CD4-positive, CD25-positive, alpha-beta regulatory T cell (primary cell): ENCODE measurements at regions not wholly inside any gene's neighbourhood (a gene's known extent, or its start where the extent isn't known, plus 50 kb on each side); places are given as distances from the start of the nearest gene placed in this dataset.

ENCODE experiments used
- ATAC-seq, 2 donors: fragments of 150-1000 bp; cut with Tn5 transposase; one replicate each; pipeline ENCODE4 v1.10.0; 2021; ENCODE audit warnings: low read depth in 2 of 2, moderate number of reproducible peaks in 2 of 2, moderate library complexity in 1 of 2
- DNase-seq, 3 donors: peaks; one replicate each; pipeline versions ENCODE4 v3.0.0 to v3.0.0-alpha.2; 2012 to 2022; ENCODE audit warnings: mixed read lengths in 1 of 3
- H3K27ac ChIP-seq: one replicate; pipeline ENCODE4 v1.7.0; 2013; ENCODE audit warnings: mild to moderate bottlenecking, low read length; ENCODE audit not compliant: insufficient read depth, poor library complexity, severe bottlenecking
- H3K27me3 ChIP-seq: one replicate; pipeline ENCODE4 v1.7.0; 2013; ENCODE audit warnings: low read length; ENCODE audit not compliant: control insufficient read depth, insufficient read depth
- H3K36me3 ChIP-seq: one replicate; pipeline ENCODE4 v1.7.0; 2013; ENCODE audit warnings: mild to moderate bottlenecking, low read length, moderate library complexity; ENCODE audit not compliant: control insufficient read depth, insufficient read depth
- H3K4me1 ChIP-seq: 2 replicates; pipeline ENCODE4 v1.7.0; 2013; ENCODE audit warnings: mild to moderate bottlenecking, low read length; ENCODE audit not compliant: insufficient read depth, control insufficient read depth, poor library complexity, severe bottlenecking
- H3K4me3 ChIP-seq: one replicate; pipeline ENCODE4 v1.7.0; 2013; ENCODE audit warnings: low read depth, mild to moderate bottlenecking, low read length, moderate library complexity
- H3K9me3 ChIP-seq, 2 experiments: 1 replicate in 1 of 2; 2 replicates in 1 of 2; pipeline ENCODE4 v1.7.0; 2013; ENCODE audit warnings: low read length in 2 of 2, mild to moderate bottlenecking in 1 of 2, moderate library complexity in 1 of 2; ENCODE audit not compliant: control insufficient read depth in 2 of 2
- H3K27ac Mint-ChIP-seq, 3 donors: one replicate each; pipeline ENCODE4 v1.8.0; 2020 to 2022; ENCODE audit warnings: mild to moderate bottlenecking in 3 of 3, mixed read lengths in 3 of 3, moderate library complexity in 2 of 3
- H3K27me3 Mint-ChIP-seq: one replicate; pipeline ENCODE4 v1.8.0; 2022; ENCODE audit warnings: mild to moderate bottlenecking, mixed read lengths
- H3K36me3 Mint-ChIP-seq: one replicate; pipeline ENCODE4 v1.8.0; 2020; ENCODE audit warnings: mixed read lengths
- H3K4me1 Mint-ChIP-seq, 4 donors: one replicate each; pipeline ENCODE4 v1.8.0; 2020 to 2022; ENCODE audit warnings: mixed read lengths in 4 of 4, mild to moderate bottlenecking in 1 of 4
- H3K4me3 Mint-ChIP-seq, 4 donors: one replicate each; pipeline ENCODE4 v1.8.0; 2020 to 2022; ENCODE audit warnings: mild to moderate bottlenecking in 4 of 4, mixed read lengths in 4 of 4, moderate library complexity in 3 of 4
- H3K9me3 Mint-ChIP-seq, 7 donors: one replicate each; pipeline ENCODE4 v1.8.0; 2020 to 2022; ENCODE audit warnings: mixed read lengths in 7 of 7, mild to moderate bottlenecking in 3 of 7, moderate library complexity in 2 of 7

DNA sequence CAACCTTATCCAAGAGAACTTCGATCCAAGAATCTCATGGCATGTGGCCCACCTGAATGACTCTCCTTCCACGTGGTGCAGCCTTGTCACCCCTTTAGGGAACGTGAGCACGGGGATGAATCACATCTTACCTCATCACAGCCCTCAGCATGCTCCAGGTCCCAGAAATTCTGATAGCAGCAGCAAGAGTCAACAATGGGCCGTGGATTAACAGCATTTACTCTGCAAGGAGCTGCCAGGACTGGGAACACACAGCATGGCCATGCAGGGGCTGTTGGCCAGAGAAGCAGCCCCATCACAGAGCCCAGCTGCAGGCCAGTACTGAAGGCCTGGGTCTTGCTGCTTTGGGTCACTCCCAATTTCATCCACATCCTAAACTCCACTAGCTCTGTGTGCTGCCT is 150.4 kb downstream of the C5orf15 start:
- Histone ChIP-seq H3K27ac (no peak overlapping the region), H3K36me3 (no peaks in the 10 kb centered on the region), H3K27me3 (peaks cover 19% of the 10 kb centered on the region), H3K4me3 (no peak overlapping the region), H3K9me3 (no peaks in the 10 kb centered on the region), H3K4me1 (no peaks in the 10 kb centered on the region)
- Mint-ChIP-seq H3K27me3 (peaks cover 26% of the 10 kb centered on the region), H3K27ac (peak overlapping the region in 1 of 3 donors; percentile 0), H3K9me3 (no peaks in the 10 kb centered on the region), H3K4me3 (no peak overlapping the region), H3K4me1 (no peaks in the 10 kb centered on the region), H3K36me3 (no peaks in the 10 kb centered on the region)
- ATAC-seq (no peak), DNase-seq (no peak)

DNA sequence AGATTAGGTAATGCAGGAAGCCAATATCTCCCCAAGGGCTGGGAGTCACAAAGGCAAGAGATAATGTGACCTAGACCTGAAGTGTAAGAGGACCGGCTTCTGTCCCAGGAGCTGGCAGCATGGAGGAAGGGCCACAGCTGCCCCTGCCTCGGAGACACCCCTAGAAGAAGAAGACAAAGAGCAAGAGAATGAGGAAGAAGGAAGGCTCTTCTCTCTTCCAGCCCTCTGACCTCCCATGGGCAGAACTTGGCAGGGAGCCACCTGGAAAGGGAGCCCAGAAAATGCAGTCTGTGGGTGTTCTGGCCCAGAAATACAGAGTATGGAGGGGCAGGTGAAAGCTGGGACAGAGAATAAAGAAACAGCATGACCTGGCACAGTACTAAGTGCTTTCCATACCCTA is 151.0 kb downstream of the C5orf15 start:
- peaks cover 27% of the 10 kb centered on the region for H3K27me3 Mint-ChIP-seq
- no peak overlapping the region for H3K27ac ChIP-seq
- no peaks in the 10 kb centered on the region for H3K36me3 ChIP-seq
- H3K4me3 Mint-ChIP-seq = no peak overlapping the region
- H3K36me3 Mint-ChIP-seq = no peaks in the 10 kb centered on the region
- no peaks in the 10 kb centered on the region for H3K4me1 Mint-ChIP-seq
- no peaks in the 10 kb centered on the region for H3K4me1 ChIP-seq
- no peak overlapping the region for H3K27ac Mint-ChIP-seq
- H3K27me3 ChIP-seq = peaks cover 19% of the 10 kb centered on the region
- DNase-seq (no peak), ATAC-seq (no peak)
- H3K9me3 ChIP-seq = no peaks in the 10 kb centered on the region
- peaks cover 0 to 2% (median 0%) of the 10 kb centered on the region in 7 donors for H3K9me3 Mint-ChIP-seq
- H3K4me3 ChIP-seq = no peak overlapping the region

DNA sequence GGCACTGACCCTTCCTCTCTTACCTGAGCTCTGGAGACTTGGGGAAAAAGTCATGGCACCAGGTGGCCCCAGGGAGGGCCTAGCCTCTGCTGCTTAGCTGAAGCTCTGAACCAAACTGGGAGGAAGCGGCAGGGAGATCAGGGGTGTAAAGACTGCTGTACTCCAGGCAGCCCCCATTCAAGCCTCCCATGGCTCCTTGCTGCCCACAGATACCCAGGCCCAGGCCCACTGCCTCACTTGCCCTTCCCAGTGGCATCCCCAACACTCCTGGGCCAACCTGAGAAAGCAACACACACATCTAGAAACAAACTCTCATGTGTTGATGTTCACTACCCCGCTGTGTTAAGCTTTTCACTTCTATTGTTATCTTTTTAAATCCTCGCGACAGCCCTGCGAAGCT is 151.6 kb downstream of the C5orf15 start:
- no peak overlapping the region for H3K4me3 ChIP-seq
- no peaks in the 10 kb centered on the region for H3K4me1 ChIP-seq
- Mint-ChIP-seq H3K9me3 (peaks cover 0 to 2% (median 0%) of the 10 kb centered on the region in 7 donors), H3K4me1 (no peaks in the 10 kb centered on the region), H3K36me3 (no peaks in the 10 kb centered on the region), H3K4me3 (no peak overlapping the region), H3K27me3 (peaks cover 34% of the 10 kb centered on the region), H3K27ac (no peak overlapping the region)
- H3K9me3 ChIP-seq = no peaks in the 10 kb centered on the region
- ATAC-seq (no peak), DNase-seq (no peak)
- H3K27me3 ChIP-seq = peaks cover 19% of the 10 kb centered on the region
- no peak overlapping the region for H3K27ac ChIP-seq
- no peaks in the 10 kb centered on the region for H3K36me3 ChIP-seq

DNA sequence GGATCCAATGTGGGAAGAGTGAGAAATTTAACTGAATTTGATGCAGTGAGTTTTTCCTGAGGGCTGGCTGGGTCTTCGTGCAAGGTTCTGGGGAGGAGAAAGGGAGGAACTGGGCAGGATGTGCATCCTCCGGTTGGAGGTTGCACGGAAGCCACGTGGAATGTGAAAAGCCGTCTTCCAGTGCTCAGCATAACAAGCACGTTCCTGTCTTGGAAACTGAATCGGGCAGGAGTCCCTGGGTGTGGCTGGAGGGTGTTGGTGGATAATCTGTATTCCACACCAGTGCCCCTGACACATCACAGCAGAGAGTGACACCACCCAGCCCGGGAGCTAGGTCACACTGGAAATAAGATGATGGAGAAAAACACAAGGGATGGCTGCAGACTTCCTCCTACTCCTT is 154.3 kb downstream of the C5orf15 start:
- Histone ChIP-seq H3K36me3 (no peaks in the 10 kb centered on the region), H3K4me3 (no peak overlapping the region), H3K9me3 (no peaks in the 10 kb centered on the region), H3K4me1 (no peaks in the 10 kb centered on the region), H3K27me3 (peaks cover 7% of the 10 kb centered on the region), H3K27ac (no peak overlapping the region)
- peaks cover 32% of the 10 kb centered on the region for H3K27me3 Mint-ChIP-seq
- H3K27ac Mint-ChIP-seq = peak overlapping the region in 1 of 3 donors; percentile 3
- H3K4me3 Mint-ChIP-seq = no peak overlapping the region
- H3K9me3 Mint-ChIP-seq = peaks cover 0 to 2% (median 0%) of the 10 kb centered on the region in 7 donors
- no peak for DNase-seq
- no peaks in the 10 kb centered on the region for H3K4me1 Mint-ChIP-seq
- H3K36me3 Mint-ChIP-seq = no peaks in the 10 kb centered on the region
- ATAC-seq = no peak

DNA sequence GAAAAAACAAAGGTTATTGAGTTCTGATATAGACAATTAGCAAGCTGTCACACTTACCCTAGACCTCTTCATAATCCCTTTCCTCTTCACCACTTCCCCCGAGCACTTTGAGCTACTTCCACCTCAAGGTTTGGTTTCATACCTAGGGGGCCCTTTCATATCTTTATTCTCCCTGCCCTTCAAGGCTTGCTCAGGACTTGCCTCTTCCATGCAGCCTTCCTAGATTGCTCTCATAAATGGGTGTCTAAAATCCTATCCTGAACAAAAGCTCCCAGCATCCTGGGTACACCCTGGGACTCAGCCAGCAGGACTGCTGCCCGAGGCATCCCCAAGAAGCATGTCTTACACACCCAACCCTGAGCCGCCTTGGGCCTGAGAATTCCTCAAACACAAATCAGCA is 157.3 kb downstream of the C5orf15 start:
- H3K9me3 Mint-ChIP-seq = peaks cover 0 to 2% (median 0%) of the 10 kb centered on the region in 7 donors
- no peak overlapping the region for H3K27ac Mint-ChIP-seq
- H3K4me1 Mint-ChIP-seq = no peaks in the 10 kb centered on the region
- Histone ChIP-seq H3K27me3 (peaks cover 7% of the 10 kb centered on the region), H3K36me3 (no peaks in the 10 kb centered on the region), H3K27ac (no peak overlapping the region), H3K4me3 (no peak overlapping the region), H3K4me1 (no peaks in the 10 kb centered on the region), H3K9me3 (no peaks in the 10 kb centered on the region)
- peaks cover 33% of the 10 kb centered on the region for H3K27me3 Mint-ChIP-seq
- ATAC-seq (no peak), DNase-seq (no peak)
- H3K36me3 Mint-ChIP-seq = no peaks in the 10 kb centered on the region
- H3K4me3 Mint-ChIP-seq = no peak overlapping the region

DNA sequence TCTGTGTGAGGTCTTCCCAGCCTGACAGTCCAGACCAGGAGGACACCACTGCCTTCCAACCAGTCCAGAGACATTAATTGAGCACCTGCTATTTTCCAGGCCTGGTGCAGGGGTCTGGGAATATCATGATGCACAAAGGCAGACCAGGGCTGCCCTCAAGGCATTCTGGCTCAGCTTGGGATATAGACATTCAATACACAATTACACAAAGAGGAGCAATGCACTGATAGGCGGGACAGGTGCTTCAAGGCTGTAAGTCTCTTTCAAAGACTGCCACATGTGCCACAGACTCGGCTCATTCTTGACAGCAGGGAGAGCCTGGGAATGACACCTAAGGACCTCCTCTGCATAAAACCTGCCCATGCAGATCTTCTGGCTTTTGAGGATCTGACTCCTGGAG is 158.6 kb downstream of the C5orf15 start:
- no peak overlapping the region for H3K27ac Mint-ChIP-seq
- H3K36me3 ChIP-seq = no peaks in the 10 kb centered on the region
- no peak overlapping the region for H3K4me3 ChIP-seq
- no peak for DNase-seq
- H3K4me1 Mint-ChIP-seq = no peaks in the 10 kb centered on the region
- H3K36me3 Mint-ChIP-seq = no peaks in the 10 kb centered on the region
- no peak overlapping the region for H3K27ac ChIP-seq
- peaks cover 7% of the 10 kb centered on the region for H3K27me3 ChIP-seq
- H3K27me3 Mint-ChIP-seq = peaks cover 31% of the 10 kb centered on the region
- ATAC-seq = no peak
- no peaks in the 10 kb centered on the region for H3K4me1 ChIP-seq
- peaks cover 0 to 2% (median 0%) of the 10 kb centered on the region in 7 donors for H3K9me3 Mint-ChIP-seq
- no peaks in the 10 kb centered on the region for H3K9me3 ChIP-seq
- no peak overlapping the region for H3K4me3 Mint-ChIP-seq

DNA sequence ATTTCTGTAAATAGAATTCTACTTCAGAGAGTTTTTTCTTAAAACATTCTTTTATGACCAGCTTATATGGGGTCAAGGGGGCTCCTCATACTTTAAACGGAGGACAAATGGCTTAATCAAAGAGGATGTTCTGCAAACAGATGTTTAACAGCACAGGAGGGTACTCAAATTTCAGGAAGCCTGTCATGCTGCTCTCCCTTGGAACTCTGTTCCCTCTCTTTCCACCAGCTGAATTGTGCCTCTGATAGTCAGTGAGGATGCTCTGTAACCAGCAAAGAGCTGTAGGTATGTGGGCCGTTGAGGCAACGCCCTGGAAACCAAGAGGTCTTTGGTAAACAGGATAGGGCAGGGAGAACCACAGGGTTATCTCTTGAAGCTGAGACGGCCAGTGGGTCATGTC is 161.1 kb downstream of the C5orf15 start:
- H3K4me1 ChIP-seq = no peaks in the 10 kb centered on the region
- H3K27me3 Mint-ChIP-seq = peaks cover 17% of the 10 kb centered on the region
- no peaks in the 10 kb centered on the region for H3K9me3 ChIP-seq
- DNase-seq (no peak), ATAC-seq (no peak)
- H3K27me3 ChIP-seq = no peaks in the 10 kb centered on the region
- peaks cover 0 to 2% (median 0%) of the 10 kb centered on the region in 7 donors for H3K9me3 Mint-ChIP-seq
- H3K27ac ChIP-seq = no peak overlapping the region
- H3K27ac Mint-ChIP-seq = no peak overlapping the region
- no peak overlapping the region for H3K4me3 Mint-ChIP-seq
- no peak overlapping the region for H3K4me3 ChIP-seq
- no peaks in the 10 kb centered on the region for H3K36me3 ChIP-seq
- no peaks in the 10 kb centered on the region for H3K36me3 Mint-ChIP-seq
- no peaks in the 10 kb centered on the region for H3K4me1 Mint-ChIP-seq

DNA sequence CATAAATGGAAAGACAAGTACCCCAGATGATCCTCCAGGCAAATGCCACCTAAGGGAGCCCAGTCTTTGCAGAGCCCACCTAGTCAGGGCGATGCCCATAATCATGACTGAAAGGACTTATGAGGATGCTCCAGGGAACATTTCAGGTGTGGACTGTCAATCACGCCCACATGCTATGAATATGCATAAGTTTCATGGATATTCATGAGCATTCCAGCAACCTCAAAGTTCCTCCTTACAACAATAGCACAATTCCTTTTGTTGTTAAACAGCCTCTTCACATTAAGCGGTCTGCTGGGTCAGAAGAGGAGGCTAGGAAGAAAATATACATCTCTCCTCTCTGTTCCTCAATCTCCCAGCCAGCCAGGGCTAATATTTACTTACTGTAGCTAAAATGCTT is 161.6 kb downstream of the C5orf15 start:
- no peaks in the 10 kb centered on the region for H3K9me3 ChIP-seq
- Mint-ChIP-seq H3K36me3 (no peaks in the 10 kb centered on the region), H3K4me1 (no peaks in the 10 kb centered on the region), H3K9me3 (peaks cover 0 to 2% (median 0%) of the 10 kb centered on the region in 7 donors), H3K27ac (no peak overlapping the region), H3K27me3 (peaks cover 12% of the 10 kb centered on the region), H3K4me3 (no peak overlapping the region)
- no peaks in the 10 kb centered on the region for H3K4me1 ChIP-seq
- H3K27ac ChIP-seq = no peak overlapping the region
- no peaks in the 10 kb centered on the region for H3K27me3 ChIP-seq
- H3K4me3 ChIP-seq = no peak overlapping the region
- ATAC-seq (no peak), DNase-seq (no peak)
- no peaks in the 10 kb centered on the region for H3K36me3 ChIP-seq
